ENCODE measurements at regions not wholly inside any gene's neighbourhood (a gene's known extent, or its start where the extent isn't known, plus 50 kb on each side); places are given as distances from the start of the nearest gene placed in this dataset.

DNA sequence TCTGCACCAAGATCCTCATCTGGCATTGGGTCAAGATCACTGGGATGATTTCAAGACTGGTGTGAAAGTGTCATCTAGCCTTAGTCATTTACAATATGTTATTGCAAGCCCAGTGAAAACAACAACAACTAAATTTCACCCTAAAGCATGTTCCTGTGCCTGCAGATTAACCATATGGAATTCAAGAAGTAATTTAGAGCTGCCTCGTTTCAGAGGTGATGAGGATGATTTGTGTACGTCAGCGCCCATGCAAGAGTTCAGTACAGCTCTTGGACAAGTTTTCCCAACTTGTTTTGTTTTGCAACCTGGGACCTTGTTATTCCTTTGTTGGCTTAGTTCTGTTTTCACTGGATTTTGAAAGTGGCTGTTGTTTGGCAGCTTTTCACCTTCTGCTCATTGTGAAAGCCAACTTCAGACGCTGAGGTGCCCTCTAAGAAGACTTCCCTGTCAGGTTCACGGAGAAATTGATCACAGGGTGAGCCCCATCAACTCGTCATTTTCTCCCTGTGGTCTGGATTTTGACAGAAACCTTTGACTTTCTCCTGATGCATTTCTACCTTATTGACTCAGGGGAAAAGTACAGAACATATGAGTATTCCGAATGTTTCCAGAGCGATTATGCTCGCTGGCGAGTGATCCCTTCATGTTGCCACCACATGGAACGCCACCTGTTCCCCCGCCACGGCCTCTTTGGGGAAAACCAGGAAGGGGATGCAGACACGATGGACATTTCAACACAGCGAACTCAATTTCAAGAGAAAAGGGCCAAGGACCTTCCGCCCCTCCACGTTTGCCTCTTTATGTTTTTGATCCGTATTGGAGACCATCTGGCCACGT, 85.6 kb downstream of the FOXL1 start:
- TF ChIP-seq CTCF (IDR thresholded peaks at IDR 0.05; ENCODE audit: borderline replicate concordance, extremely low read depth, low read length, poor library complexity, severe bottlenecking) (no peak), EZH2 (IDR thresholded peaks at IDR 0.05; ENCODE audit: borderline replicate concordance, low read depth, low read length, severe bottlenecking) (no peak)
